H1 (cell line): ENCODE measurements at regions not wholly inside any gene's neighbourhood (a gene's known extent, or its start where the extent isn't known, plus 50 kb on each side); places are given as distances from the start of the nearest gene placed in this dataset.

Experiments
- CTCF ChIP-seq, 3 experiments: IDR thresholded peaks; 1 replicate in 2 of 3; 2 replicates in 1 of 3; pipeline versions ENCODE4 v1.5.1 to v1.6.1; 2011; ENCODE audit warnings: low read length in 3 of 3, mild to moderate bottlenecking in 3 of 3, inconsistent platforms in 2 of 3, low read depth in 1 of 3, moderate library complexity in 1 of 3; ENCODE audit not compliant: insufficient read depth in 1 of 3; ENCODE audit errors: control extremely low read depth in 1 of 3

GRCh38 chr17:72267601-72268000 is 146.8 kb downstream of the SOX9 start (continued):
- TF ChIP-seq CTCF (IDR thresholded peaks at IDR 0.05; ENCODE audit: control extremely low read depth in 1 of 3, insufficient read depth in 1 of 3, low read depth in 1 of 3, low read length in 3 of 3): no peak
